Astrocyte of the spinal cord (primary cell): ENCODE measurements at regions not wholly inside any gene's neighbourhood (a gene's known extent, or its start where the extent isn't known, plus 50 kb on each side); places are given as distances from the start of the nearest gene placed in this dataset.
A peak's percentile ranks its signal among the peaks of the same experiment; 100 is the strongest.

Experiments used
- DNase-seq: peaks from one replicate; pipeline ENCODE4 v3.0.0; 2011; ENCODE audit warnings: low read depth, low spot score
- H3K4me3 ChIP-seq: 2 replicates; pipeline ENCODE4 v1.5.1; 2011; ENCODE audit warnings: low read depth, mild to moderate bottlenecking, low read length, moderate library complexity
- CTCF ChIP-seq: IDR thresholded peaks from 2 replicates; pipeline ENCODE4 v1.5.1; 2012; ENCODE audit warnings: low read depth, mild to moderate bottlenecking, low read length, inconsistent platforms
- in situ Hi-C: cut with HindIII; loops from 2 replicates; pipeline ENCODE4 v1.10.0; 2017; ENCODE audit warnings: low sequenced_read_pairs

- peak; percentile 42 for DNase-seq
- no peak overlapping the region for H3K4me3 ChIP-seq
- no peak for TF ChIP-seq CTCF
- in situ Hi-C loops = no loop called here
These were observed 342.8 kb upstream of the BOD1L1 start for GRCh38 chr4:13970349-13970748.

- H3K4me3 ChIP-seq = no peak overlapping the region
- in situ Hi-C loops = no loop called here
- no peak for DNase-seq
- TF ChIP-seq CTCF = no peak
These were observed 350.2 kb upstream of the BOD1L1 start for GRCh38 chr4:13977746-13978145.

- no peak for TF ChIP-seq CTCF
- in situ Hi-C loops = no loop called here
- no peak overlapping the region for H3K4me3 ChIP-seq
- peak; percentile 97 for DNase-seq
These were observed 353.1 kb upstream of the BOD1L1 start for GRCh38 chr4:13980317-13981310.

- H3K4me3 ChIP-seq = no peak overlapping the region
- no peak for TF ChIP-seq CTCF
- in situ Hi-C loops = no loop called here
- DNase-seq = no peak
These were observed 354.0 kb upstream of the BOD1L1 start for GRCh38 chr4:13981499-13981898.

- H3K4me3 ChIP-seq = no peak overlapping the region
- DNase-seq = no peak
- no peak for TF ChIP-seq CTCF
- in situ Hi-C loops = no loop called here
These were observed 354.5 kb upstream of the BOD1L1 start for GRCh38 chr4:13982010-13982409.

GRCh38 chr4:13983189-13983790 lies 355.8 kb upstream of the BOD1L1 start:
- TF ChIP-seq CTCF = no peak
- DNase-seq = no peak
- in situ Hi-C loops = no loop called here
- H3K4me3 ChIP-seq = no peak overlapping the region
